ENCODE measurements at regions not wholly inside any gene's neighbourhood (a gene's known extent, or its start where the extent isn't known, plus 50 kb on each side); places are given as distances from the start of the nearest gene placed in this dataset.

- TF ChIP-seq ZNF384 (IDR thresholded peaks at IDR 0.05), result no peak
- no peak for TF ChIP-seq FOXK2 (IDR thresholded peaks at IDR 0.05)
- TF ChIP-seq SUZ12 (IDR thresholded peaks at IDR 0.05), result no peak
- TF ChIP-seq ELF4 (IDR thresholded peaks at IDR 0.05), result no peak
- no peak for TF ChIP-seq TARDBP (IDR thresholded peaks at IDR 0.05)
- no peak for TF ChIP-seq SP1 (IDR thresholded peaks at IDR 0.05)
- TF ChIP-seq PKNOX1 (IDR thresholded peaks at IDR 0.05), result no peak
- no peak for TF ChIP-seq FOXM1 (IDR thresholded peaks at IDR 0.05; ENCODE audit: borderline replicate concordance)
- TF ChIP-seq BHLHE40 (IDR thresholded peaks at IDR 0.05; ENCODE audit: borderline replicate concordance), result no peak
- TF ChIP-seq HDGF (IDR thresholded peaks at IDR 0.05; ENCODE audit: borderline replicate concordance), result no peak
- TF ChIP-seq FOXA1 (IDR thresholded peaks at IDR 0.05), result no peak
- no peak for TF ChIP-seq L3MBTL2 (conservative IDR thresholded peaks at IDR 0.05)
Measured at GRCh38 chrX:140123446-140123845, 158.1 kb upstream of the CXorf66 start.

All from HEK293T (cell line).